HG03108 (cell line): ENCODE measurements at regions not wholly inside any gene's neighbourhood (a gene's known extent, or its start where the extent isn't known, plus 50 kb on each side); places are given as distances from the start of the nearest gene placed in this dataset.

ENCODE experiments used
- ATAC-seq: cut with Tn5 transposase; IDR thresholded peaks from one replicate; pipeline ENCODE4 v1.9.1; 2021; ENCODE audit warnings: moderate library complexity; ENCODE audit not compliant: unreplicated experiment

DNA sequence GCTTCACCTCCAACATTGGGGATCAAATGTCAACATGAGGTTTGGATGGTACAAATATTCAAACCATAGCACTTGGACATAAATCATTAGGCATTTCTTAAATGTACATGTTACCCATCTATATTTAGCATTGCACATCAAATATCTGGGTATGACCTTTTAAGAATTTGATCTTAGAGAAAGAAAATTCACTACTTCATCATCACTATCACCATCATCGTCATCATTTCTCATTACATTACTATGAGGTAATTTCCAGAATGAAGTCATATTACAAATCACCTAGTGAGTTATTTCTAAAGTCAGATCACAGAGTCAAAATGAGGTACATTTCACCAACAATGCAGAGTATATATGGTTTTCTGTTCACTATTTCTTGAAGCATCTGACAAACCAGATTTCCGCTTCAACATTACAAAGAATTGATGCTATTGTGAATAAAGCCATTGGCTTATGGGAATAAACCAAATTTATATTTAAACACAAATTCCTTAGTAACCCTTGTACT, 356.4 kb upstream of the GYPC start:
- ATAC-seq, result no peak

DNA sequence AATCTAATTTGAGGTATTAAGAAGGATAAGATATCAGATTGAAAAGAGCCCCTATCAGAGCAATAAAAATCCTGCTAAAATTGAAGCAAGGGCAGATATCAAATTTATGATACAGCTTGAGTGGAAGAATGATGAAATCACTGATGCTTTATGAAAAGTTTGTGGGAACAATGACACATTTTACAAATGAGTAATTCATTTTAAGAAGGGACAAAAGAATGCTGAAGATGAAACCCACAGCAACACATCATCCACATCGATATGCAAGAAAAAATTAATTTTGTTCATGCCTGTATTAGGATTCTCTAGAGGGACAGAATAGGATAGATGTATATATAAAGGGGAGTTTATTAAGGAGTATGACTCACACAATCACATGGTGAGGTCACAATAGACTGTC, 355.6 kb upstream of the GYPC start:
- ATAC-seq, result no peak

GRCh38 chr2:126302043-126302442, 353.9 kb upstream of the GYPC start:
- no peak for ATAC-seq

- ATAC-seq, result no peak
Observed at GRCh38 chr2:126303113-126303512, 352.8 kb upstream of the GYPC start.

DNA sequence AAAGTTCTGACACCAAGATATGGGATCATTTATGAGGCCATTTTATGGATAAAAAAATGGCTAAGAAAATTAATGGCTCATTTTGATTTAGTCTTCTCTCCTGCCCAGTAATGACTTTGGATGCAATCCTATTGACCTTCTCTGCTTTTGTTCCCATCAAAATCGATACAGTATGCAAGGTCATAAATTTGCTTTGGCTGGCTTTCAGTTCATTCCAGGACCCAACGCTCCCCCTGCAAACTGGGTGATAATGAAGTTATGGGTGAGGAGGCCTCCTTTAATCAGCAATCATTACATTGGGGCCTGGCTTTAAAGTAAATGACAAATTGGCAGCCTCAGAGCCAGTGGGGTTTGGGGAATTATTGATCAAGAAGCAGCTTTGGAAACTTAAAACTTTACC, 351.8 kb upstream of the GYPC start:
- no peak for ATAC-seq

GRCh38 chr2:126306539-126306938, 349.4 kb upstream of the GYPC start:
- no peak for ATAC-seq

GRCh38 chr2:126307740-126308139, 348.2 kb upstream of the GYPC start:
- ATAC-seq, result no peak

DNA sequence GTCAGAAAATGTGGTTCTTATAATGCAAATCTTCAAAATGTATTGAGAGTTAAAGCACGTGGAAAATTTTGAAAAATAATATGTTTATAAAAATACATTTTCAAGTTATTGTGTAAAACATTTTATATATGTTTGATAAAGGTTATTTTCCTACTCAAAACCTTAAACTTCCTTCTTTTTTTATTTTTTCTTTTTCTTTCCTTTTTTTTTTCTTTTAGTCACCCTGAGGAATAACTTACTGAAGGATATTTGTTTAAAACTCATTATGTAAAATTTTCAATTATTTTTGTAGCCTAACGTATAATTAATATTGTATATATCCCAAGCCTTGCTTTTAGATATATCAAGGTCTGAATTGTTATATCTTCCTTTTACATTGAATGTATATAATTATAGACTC, 346.8 kb upstream of the GYPC start:
- no peak for ATAC-seq

DNA sequence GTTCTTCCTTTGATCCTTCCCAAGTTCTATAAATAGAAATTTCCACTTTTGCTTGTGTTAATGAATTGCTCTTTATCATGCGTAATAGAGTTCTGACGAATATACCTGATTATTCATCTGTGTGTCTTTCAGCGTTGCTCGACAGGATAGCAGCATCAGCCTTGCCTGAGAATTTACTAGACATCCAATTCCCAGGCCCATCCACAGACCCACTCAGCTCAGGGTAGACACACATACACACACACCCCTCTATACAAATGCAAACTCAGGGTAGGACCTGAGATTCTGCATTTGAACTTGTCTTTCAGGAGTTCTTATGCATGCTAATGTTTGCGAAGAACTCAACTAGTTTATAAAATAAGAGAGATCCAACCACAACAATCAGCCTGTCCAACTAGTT, 343.4 kb upstream of the GYPC start:
- ATAC-seq, result no peak

DNA sequence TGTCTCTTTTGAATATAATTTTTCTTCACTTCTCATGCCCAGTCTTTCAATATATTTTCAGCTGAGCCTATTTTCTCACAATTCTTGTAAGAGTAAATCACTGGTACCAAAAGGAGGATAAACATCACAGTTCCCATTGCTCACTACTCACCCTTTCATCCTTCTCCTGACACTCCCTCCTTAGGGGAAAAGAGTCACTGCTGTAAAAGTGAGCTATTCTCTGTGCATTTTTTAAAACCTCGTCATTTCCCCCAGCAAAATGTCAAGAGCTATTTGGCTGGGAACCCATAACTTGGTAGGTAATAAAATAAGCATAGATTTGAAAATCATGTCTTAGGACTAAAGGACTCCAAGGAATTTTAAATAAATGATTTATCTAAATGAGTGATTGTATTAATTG, 340.1 kb upstream of the GYPC start:
- ATAC-seq, result no peak

- ATAC-seq, result no peak
Observed at GRCh38 chr2:126317790-126318431, 338.0 kb upstream of the GYPC start.

DNA sequence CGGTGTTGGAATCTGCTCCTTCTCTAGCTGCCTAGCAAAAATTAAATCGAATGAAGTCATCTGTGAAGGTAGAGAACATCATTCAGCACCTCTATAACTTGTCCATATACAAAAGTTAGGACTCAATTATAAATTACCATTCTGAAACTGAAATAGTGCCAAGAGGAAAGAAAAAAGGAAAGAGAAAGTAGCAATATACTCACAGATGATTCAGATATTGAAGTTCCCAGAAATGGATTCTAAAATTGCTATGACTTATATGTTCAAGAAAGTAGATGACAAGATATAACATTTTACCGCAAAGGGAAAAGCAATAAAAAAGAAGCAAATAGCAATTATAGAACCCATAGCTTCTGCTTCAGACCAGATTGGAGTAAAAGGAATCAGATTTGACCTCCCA, 333.6 kb upstream of the GYPC start:
- no peak for ATAC-seq

GRCh38 chr2:126325202-126325601, 330.8 kb upstream of the GYPC start:
- ATAC-seq, result no peak

- no peak for ATAC-seq
Observed at GRCh38 chr2:126329173-126329572, 326.8 kb upstream of the GYPC start.

DNA sequence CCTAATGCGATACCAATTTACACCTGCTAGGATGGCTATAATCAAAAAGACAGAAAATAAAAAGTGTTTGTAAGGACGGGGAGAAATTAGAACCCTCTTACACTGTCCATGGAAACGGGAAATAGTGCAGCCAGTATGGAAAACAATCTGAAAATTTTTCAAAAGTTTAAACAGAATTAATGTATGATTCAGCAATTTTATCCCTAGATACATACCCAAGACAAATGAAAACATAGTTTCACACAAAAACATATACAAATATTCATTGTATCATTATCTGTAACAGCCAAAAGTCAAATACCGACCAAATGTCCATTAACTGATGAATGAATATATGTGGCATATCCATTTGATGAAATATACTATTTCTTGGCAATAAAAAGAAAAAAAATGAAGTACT, 313.5 kb upstream of the GYPC start:
- no peak for ATAC-seq

GRCh38 chr2:126343136-126343535, 312.8 kb upstream of the GYPC start:
- no peak for ATAC-seq

- no peak for ATAC-seq
Observed at GRCh38 chr2:126344493-126344892, 311.5 kb upstream of the GYPC start.

DNA sequence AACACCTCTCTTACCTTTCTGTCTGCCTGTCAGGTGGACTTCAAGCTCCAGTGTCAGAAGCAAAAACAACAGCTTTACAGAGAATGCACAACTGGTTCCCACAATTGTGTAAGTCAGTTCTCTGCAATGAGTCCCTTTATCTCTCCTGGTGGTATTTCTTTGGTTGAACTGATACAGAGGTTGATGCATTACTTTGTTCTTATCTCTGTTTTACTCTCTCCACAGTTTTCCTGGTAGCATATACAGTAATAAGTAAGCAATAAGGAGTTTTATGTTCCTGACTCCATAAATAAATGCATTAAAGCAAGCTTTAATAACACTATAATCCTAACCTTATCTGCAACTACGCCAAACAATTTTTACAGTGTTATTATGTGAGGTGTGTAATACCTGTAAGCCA, 310.3 kb upstream of the GYPC start:
- ATAC-seq, result no peak

GRCh38 chr2:126356631-126357030, 299.3 kb upstream of the GYPC start:
- ATAC-seq, result no peak

- no peak for ATAC-seq
Observed at GRCh38 chr2:126358122-126358521, 297.8 kb upstream of the GYPC start.

- no peak for ATAC-seq
Observed at GRCh38 chr2:126359494-126359893, 296.5 kb upstream of the GYPC start.

DNA sequence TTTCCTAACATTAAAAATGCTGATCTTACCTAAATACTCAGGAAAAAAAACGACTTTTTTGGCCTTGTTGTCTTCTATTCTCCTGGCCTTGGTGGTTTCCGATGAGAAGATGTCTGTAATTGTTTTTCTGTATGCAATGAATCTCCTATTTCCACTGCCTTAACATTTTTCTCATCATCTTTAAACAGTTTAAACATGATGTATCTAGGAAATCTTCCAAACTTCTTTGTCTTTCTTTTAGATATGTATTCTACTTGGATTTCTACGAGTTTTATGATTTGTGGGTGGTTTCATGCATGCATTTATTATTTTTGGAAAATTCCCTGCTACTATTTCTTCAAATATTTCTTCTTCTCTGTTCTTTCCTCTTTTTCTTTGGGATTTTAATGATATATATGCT, 288.6 kb upstream of the GYPC start:
- ATAC-seq, result no peak

- ATAC-seq, result no peak
Observed at GRCh38 chr2:126368758-126369157, 287.2 kb upstream of the GYPC start.
